GM21529 (cell line): ENCODE measurements at regions not wholly inside any gene's neighbourhood (a gene's known extent, or its start where the extent isn't known, plus 50 kb on each side); places are given as distances from the start of the nearest gene placed in this dataset.

Experiments
- ATAC-seq: cut with Tn5 transposase; IDR thresholded peaks from one replicate; pipeline ENCODE4 v1.9.1; 2021; ENCODE audit not compliant: unreplicated experiment

DNA sequence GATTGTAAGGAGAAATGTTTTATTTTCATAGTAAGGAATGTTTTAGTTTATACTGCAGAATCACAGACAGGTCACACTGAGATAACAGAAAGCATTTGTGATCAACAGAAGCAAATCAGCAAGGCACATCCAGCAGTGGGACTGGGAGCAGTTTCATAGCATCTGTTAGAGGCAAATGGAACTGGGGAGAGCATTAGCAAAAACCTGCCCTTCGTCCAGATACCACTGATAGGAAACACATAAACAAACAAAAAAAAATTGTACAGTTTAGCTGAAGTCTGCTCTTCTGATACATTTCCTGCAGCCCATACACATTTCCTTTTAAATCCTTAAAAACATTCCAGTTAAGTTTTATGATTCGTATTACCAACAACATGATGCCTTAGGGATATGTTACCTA is 374.3 kb downstream of the PCDH7 start:
- ATAC-seq = no peak

GRCh38 chr4:31097999-31098398 is 377.8 kb downstream of the PCDH7 start:
- ATAC-seq = no peak

- ATAC-seq = no peak
Measured at GRCh38 chr4:31100536-31100935, 380.4 kb downstream of the PCDH7 start.

GRCh38 chr4:31104043-31104442 is 383.9 kb downstream of the PCDH7 start:
- no peak for ATAC-seq

DNA sequence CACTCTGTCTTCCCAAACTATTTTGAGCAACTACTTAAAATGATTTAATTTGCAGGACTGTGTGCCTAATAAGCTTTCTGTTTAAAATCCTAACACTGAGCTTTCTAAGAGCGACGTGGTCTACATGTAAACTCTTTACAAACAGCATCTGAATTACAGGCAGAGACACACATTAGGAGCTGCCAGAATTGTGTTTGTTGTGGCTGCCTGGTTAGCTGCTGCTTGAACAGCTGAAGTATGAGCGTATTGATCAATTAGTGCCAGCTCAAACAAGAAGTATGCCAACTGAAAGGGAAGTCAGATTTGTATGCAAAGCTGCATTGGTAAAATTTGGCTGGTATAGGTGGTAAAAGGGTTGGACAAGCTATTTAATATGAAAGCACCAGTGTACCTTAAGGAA is 384.4 kb downstream of the PCDH7 start:
- ATAC-seq = no peak

DNA sequence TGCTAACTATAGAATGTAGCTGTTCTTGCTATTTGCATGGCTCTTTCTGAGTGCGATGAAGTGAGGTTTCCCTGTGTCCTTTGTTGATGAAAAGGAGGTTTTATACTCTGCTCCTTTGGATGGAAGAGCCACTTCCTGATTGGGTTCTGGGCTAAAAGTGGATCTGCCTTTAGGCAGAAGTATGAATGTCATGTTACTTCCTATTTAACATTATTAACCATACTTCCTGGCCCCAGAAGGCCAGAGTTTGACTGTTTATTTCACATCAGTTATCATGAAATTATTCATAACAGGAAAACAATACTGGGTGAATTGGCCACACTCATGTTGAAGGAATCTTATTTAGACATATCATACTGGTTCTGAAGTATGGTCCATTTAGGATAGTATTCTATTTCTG is 386.2 kb downstream of the PCDH7 start:
- no peak for ATAC-seq

GRCh38 chr4:31107362-31107761 is 387.2 kb downstream of the PCDH7 start:
- no peak for ATAC-seq

DNA sequence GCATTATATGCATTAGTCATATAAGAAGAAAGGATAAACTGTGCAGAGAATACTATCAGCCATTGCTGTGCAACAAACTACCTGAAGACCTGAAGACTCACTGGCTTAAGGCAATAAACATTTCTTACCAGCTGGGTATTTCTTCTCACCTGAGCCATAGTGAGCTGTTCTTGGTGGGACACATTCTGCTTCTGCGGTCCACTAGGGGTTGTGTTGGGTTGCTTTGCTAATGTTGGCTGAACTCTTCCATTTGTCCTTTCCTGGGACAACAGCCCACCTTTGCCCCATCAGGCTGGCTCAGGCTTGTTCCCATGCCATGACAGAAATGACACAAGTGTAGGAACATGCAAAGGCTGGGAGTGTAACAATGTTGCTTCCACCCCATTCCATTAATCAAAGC is 388.6 kb downstream of the PCDH7 start:
- no peak for ATAC-seq

DNA sequence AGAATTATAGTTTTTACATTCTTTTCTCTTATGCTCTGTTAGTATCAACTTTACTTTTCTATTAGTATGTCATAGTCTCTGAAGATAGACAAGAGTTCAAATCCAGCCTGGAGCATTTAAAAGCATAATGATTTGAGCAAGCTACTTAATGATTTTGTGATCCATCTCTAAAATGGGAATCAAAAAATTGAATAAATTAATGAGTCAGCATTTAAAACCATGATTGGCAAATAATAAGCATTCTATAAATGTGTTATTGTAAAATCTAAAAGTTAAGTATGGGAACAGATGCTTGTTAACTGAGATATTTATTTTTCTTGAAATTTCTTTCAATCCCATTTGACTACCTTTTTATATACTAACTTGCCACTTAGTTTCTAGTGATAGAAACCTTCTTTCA is 391.6 kb downstream of the PCDH7 start:
- no peak for ATAC-seq

GRCh38 chr4:31114816-31115215 is 394.6 kb downstream of the PCDH7 start:
- no peak for ATAC-seq

DNA sequence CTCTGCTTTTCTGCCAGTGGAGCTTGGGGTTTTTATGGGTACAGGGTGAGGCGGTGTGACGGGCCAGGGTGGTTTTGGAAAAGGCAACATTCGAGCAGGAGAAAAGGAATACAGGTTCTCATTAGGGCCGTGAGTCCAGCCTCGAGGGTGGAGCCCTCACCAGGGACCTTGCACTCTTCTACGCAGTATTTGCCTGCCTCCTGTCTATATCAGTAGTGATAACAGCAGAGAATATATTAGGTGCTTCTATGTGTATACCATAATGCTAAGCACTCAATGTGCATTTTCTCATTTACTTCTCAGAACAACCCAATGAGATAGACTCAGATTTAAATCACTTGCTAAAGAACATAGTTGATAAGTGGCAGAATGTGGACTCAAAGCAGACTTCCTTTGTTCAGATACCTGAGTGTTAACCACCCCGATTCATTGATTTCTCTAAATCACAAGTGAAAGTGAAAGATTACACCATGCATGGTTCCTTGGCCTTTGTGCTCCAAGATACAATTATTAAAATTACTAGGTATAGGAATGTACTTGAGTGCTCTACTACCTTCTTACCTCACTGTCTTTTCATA is 403.9 kb downstream of the PCDH7 start:
- no peak for ATAC-seq

DNA sequence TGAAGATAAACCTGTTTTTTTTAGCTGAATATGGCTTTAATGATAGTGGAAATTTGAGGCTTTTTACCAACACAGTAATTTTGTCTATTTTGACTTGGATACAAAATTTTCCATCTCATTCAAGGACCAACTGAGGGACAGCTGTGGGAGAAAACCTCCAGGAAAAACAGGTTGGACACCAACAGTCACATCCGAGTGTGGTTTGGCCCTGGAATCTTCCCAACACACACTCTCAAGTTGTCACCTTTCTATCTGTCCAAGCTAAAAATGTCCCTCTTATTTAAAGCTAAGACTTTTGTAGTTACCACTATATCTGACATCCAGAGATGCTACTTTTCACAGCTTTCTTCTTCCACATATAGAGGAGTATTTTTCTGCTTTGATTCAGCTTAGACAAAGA is 404.9 kb downstream of the PCDH7 start:
- no peak for ATAC-seq

GRCh38 chr4:31125496-31125895 is 405.3 kb downstream of the PCDH7 start:
- ATAC-seq = no peak

GRCh38 chr4:31126881-31127398 is 406.8 kb downstream of the PCDH7 start:
- no peak for ATAC-seq

- ATAC-seq = no peak
Measured at GRCh38 chr4:31130930-31131329, 410.8 kb downstream of the PCDH7 start.

DNA sequence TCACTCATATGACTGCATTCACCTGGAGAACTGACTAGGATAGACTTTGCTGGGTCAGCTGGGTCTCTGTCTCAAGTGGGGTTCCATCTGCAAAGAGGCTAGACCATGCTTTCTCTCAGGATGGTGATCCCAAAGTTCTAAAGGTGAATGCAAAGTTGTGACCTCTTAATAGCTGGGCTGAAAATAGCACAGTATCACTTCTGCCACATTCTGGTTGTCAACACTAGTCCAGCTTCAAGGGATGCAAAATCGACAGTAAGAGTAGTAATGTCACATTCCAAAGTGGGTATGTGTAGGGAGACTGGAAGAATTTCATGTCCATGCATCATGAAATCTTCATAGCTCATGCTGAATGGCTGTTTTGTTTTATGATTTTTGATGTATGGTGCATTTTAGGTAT is 414.6 kb downstream of the PCDH7 start:
- no peak for ATAC-seq

DNA sequence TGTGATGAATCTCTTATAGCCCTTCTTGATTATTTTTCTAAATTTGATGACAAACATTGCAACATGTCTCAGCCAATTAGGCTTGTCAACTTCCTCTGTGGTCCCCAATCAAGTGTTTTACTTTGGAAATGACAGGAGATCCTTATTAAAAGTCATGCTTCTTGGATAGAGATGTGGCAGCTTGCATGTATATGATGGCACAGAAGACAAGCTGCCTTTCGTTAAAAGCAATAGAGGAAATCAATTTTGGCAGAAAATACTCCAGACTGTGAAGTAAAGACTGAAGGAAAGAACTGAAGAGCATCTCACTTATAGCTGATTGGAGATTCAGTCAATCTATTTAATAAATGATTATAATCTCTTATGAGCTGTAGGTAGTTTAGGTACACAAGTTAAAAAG is 419.6 kb downstream of the PCDH7 start:
- no peak for ATAC-seq

GRCh38 chr4:31141095-31141831 is 421.1 kb downstream of the PCDH7 start:
- no peak for ATAC-seq

GRCh38 chr4:31141832-31142142 is 421.6 kb downstream of the PCDH7 start:
- no peak for ATAC-seq

DNA sequence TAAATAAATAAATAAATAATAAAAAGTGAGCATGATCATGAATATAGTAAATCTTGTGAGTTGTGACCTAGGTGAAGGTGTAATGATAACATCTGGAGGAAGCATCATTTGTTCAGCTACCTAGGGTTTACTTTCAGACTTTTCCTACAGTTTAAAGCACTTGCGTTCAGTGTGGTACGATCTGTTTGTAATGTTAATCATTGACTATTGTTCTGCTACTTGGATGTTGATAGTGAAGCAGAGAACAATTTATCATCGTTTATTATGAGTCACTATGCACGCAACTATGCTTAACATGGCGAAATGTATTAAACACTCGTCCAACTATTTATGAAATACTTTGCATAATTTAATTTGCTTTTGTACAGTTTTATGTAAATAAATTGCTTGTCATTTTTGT is 426.2 kb downstream of the PCDH7 start:
- ATAC-seq = no peak

- no peak for ATAC-seq
Measured at GRCh38 chr4:31148990-31149389, 428.8 kb downstream of the PCDH7 start.

DNA sequence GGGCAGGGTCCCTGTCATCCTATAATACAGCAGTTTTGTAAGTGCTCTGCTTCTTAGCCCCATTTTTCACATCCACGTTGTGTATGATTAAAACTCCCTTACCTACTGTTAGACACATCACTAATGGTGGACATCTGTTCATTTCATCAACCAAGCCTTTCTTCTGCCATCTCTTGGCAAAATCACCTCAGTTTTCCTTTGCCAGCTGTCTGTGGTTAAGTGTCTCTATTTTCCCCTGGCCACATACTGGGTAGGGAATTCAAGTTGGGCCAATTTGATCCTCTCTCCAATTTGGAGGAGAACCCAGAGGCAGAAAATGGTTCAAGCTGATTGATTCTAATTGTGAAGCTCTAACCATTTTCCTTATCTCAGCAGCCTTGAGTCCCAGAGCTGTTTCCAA is 436.1 kb downstream of the PCDH7 start:
- ATAC-seq = no peak

DNA sequence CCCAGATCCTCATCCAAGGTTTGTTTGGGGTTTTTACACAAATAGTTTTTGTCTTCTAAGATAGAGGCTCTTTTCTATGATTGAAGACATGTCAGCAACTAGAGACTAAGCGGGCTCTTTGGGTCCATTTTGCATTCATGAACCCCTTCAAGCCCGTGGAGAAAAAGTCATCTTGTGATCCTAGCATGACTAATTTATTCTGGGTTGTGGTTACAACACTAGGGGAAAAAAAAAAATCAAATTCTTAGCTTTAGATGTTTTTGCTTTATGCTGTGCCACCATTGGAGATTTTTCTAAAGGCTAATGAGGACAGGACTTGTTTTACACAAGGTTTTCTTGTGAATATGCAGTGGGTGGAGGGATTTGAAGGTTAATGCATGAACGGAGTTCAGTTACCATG is 440.0 kb downstream of the PCDH7 start:
- no peak for ATAC-seq
